NCI-H146 treated with DMSO at 0.1 percent for 48 hours (cell line): ENCODE measurements at regions not wholly inside any gene's neighbourhood (a gene's known extent, or its start where the extent isn't known, plus 50 kb on each side); places are given as distances from the start of the nearest gene placed in this dataset.
"Not testable (repeated sequence)": the region's sequence is repeated elsewhere in the genome, so short reads cannot be mapped to it uniquely, and the experiment has no call there.

Source experiments
- DNase-seq: peaks from one replicate; lab custom pipeline; 2025; ENCODE audit not compliant: unreplicated experiment; lab: John Stamatoyannopoulos, UW

DNA sequence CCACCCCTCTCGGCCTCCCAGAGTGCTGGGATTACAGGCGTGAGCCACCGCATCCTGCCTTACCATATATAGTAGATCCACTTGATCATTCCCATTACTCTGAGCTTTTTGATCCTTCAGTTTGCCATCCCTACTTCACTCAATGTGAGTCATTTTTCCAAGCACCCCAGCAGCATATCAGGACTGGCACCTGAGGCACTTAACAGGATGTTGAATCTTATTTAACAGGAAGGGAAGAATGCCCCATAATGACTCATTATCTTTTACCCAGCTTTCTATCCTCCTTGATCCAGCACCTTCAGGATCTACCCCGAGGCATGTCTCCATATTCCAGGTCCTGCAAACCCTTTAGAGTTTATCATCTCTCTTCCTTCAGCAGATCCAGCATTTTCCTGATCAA lies 84.9 kb upstream of the CMKLR1 start:
- no peak for DNase-seq

DNA sequence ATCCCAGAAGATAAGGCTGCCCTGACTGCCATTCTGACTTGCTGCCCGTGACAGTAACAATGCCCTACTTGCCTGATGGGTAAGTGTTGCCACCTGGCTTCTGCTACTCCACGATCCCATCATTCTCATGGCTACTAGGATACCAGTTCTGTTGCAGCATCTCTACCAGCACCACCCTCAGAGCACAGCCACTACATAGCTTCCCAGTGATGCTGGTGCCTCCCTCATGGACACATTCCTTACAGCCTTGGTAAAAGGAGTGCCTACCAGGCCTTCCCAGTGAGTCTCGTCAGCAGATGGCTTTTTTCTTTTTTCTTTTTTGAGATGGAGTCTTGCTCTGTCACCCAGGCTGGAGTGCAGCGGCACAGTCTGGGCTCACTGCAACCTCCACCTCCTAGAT lies 84.4 kb upstream of the CMKLR1 start:
- DNase-seq: no peak

DNA sequence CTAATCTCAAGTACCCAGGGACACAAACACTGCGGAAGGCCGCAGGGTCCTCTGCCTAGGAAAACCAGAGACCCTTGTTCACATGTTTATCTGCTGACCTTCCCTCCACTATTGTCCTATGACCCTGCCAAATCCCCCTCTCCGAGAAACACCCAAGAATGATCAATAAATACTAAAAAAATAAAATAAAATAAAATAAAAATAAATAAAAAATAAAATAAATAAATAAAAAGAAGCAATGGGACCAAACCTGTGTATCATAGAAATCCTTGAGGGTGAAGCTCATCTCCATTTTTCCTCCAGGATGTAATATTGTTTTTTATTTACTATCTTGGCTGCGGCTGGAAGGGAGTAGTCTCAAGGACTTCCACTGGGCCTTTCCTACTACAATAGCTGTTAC lies 82.0 kb upstream of the CMKLR1 start:
- not testable (repeated sequence) for DNase-seq

DNA sequence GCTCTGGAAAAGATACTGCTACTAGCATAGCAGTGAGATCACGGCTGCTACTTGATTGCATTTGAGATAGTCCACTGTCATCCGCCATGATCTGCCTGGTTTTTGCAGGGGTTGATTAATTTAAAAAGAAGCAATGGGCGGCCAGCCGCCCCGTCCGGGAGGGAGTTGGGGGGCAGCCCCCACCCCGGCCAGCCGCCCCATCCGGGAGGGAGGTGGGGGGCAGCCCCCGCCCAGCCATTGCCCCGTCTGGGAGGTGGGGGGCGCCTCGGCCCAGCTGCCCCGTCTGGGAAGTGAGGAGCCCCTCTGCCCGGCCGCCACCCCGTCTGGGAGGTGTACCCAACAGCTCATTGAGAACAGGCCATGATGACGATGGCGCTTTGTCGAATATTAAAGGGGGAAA lies 81.3 kb upstream of the CMKLR1 start:
- DNase-seq: not testable (repeated sequence)

DNA sequence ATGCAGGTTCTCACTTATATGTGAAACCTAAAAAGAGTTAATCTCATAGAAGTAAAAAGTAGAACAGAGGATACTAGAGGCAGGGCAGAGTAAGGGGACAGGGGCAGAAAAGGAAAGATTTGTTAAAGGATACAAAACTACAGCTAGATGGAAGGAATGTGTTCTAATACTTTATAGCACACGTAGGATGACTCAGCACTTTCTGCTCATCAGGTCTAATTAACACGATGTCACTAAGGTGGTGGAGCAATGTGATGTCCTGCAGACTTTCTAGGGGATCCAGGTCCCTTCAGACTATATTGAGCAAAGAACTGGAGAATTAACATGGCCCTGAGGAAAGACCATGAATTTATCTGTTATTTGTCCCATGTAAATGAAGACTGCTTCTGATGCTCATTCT lies 80.8 kb upstream of the CMKLR1 start:
- DNase-seq: no peak

DNA sequence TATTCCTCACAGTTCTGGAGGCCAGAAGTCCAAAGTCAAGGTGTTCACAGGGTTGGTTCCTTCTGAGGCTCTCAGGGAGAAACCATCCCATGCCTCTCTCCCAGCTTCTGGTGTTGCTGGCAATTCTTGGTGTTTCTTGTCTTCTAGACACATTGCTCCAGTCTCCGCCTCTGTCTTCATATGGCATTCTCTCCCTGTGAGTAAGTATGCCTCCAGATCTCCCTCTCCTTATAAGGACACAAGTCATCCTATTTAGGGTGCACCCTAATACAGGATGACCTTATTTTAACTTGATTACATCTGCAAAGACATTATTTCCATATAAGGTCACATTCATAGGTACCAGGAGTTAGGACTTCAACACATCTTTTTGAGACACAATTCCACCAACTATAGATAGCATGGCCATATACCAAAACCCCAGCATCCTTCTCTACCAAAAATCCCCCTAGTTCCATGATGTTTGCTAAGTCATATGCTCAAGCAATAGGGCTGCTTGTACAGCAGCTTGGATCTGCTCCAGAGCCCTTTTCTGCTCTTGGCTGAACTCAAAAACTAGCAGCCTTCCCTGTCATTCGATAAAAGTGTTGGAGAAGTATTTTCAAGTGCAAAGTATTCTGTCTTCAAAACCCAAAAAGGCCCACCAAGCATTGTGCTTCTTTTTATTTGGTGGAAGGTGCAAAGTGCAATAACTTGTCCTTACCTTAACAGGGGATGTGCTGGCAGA lies 79.2 kb upstream of the CMKLR1 start:
- DNase-seq: no peak

DNA sequence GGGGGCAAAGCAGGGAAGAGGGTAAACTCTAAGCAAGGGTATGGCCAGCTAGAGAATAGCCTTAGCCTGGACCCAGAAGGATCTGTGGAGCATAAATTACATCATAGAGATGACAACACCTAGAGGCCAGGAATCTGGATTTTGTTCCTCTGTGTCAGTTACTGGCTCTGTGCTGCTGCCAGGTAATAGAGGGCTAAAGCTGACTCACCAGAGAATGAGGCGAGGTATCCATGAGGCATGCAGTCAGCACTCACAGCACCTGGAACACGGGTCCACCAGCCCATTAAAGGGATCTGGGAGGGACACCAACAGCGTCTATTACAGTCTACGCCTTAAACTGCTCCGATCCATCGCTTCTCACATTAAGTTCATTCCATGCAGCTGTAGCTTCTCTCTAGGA lies 74.9 kb upstream of the CMKLR1 start:
- no peak for DNase-seq

DNA sequence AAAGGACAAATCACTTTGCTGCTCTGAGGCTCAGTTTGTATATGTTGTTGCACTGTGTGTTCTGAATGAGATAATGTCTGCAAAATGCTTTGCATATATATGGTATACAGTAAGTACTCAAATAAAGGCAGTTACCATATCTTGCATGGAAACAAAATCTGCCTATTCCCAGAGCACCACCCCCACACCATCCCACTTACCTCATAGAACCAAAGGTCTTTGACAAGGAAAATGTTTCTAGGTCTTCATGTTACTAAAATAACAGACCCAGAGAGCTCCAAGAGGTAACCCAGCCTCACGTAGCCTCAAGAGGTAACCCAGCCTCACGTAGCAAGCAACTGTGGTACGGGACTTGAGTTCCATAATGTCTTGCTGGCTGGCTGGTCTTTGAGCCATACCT lies 71.6 kb upstream of the CMKLR1 start:
- no peak for DNase-seq

DNA sequence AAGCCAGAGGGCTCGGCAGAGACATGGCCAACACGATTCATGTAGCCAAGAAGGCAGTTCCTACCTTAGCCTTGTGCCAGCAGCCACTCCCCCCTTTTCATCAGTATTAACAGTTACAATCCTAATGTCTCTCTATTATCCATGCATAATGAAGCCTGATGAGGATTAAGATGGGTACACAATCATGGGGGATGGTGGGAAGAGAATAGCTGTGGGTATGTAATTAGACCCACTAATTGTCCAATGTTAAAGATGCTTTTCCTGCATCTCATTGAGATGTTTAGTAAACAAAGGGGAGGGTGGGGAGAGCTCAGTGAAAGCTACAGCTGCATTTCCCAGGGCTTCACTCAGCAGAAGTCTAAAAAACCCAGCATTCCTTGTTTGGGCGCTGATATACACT lies 70.4 kb upstream of the CMKLR1 start:
- DNase-seq: no peak

DNA sequence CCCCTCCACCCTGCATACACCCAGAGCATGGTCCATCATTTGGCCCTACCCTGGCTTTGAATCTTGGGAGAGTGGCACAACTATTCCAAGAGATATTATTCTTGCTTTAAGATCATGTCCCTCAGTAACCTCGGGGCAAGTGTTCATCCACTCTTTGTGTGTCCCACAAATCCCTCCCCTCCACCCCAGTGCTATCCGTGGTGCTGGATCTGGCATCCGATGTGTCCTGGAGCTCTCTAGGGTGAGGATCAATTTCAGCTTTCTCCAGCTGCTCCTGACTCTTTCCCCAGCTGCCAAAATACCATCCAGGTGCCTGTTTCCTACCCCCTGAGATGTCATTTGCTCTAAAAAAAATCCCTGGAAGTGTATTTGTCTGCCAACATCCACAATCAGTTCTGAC lies 64.8 kb upstream of the CMKLR1 start:
- DNase-seq: no peak

DNA sequence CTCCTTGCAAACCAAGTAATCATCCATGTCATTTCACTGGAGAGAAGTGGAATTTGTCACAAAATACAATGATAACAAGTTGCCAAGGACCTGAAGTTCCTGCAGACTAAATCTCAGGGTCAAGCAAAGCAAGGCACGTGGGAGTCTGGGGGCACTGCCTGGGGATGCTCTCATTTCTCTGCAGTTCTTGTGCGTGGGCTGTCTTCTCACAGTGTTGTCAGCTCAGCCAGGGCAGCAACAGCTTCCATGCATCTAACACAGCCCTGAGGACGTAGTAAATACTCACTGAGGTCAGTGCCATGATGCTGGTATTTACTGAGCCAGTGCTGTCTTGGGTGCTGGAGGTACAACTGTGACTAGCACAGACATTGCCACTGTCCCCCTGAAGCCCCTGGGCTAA lies 62.9 kb upstream of the CMKLR1 start:
- DNase-seq: no peak

DNA sequence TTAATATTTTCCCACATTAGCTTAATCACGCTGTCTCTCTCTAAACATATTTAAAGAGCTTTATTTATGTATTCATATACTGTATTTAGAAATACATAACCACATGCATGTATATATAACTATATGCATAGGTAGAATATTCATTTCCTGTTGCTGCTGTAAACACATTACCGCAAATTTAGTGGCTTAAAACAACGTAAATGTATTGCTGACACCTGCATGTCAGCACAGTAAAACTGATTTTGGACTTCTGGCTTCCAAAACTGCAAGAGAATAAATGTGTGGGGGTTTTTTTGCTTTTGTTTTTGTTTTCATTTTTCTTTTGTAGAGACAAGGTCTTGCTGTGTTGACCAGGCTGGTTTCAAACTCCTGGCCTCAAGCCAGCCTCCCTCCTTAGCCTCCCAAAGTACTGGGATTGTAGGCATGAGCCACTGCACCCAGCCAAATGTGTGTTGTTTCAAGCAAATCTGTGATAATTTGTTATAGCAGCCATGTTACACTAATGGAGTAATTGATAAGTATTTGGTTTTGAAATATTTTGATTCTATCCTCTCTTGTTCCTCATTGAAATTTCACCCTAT lies 61.9 kb upstream of the CMKLR1 start:
- no peak for DNase-seq

DNA sequence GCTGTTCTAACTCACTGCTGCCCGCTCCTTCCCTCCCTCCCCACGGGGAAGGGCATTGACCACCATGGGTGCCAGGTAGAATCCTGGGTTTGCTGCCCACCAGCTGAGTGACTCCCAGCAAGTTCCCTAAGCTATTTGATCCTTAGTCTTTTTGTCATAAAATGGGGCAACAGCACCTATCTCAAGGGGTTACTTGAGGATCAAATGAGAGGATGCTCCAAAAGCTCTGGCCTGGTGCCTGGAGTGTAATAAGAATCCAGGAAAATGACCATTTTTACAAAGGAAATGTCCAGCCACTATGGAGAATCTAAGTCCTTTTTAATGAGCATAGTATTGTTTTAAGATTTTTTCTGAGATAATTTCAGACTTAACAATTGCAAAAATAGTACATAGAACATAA lies 61.4 kb upstream of the CMKLR1 start:
- DNase-seq: no peak

DNA sequence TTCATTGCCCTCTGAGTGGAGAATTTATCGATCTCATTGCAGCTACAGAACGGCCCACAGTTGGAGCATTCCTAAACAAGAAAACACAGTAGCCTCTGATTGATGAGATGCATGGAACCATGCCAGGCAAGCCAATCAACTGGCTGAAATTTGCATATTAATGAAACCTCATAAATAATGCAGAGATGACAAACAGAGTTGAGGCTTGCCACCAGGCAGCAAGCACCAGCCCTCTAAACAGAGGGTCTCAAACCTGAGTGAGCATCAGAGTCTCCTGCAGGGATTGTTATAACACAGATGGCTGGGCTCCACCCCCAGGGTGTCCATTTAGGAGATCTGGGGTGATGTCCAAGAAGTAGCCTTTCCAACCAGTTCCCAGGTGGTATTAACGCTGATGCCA lies 60.9 kb upstream of the CMKLR1 start:
- DNase-seq: no peak

DNA sequence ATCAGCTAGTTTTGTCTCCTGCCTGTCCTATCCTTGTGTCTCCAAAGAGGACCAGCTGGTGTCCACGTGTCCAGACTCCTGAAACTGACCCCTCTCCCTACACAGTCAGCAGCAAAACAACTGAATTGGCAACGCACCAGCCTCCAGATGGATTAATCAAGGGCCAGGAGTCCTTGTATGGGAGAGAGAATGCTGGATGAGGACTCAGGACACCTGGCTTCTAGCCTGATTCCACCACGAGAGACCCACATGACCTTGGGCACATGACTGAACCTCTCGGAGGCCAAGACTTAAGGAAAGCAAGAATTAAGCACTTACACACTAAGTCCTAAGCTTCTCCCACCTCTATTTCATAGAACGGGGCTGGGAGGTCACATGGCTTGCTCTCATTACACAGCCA lies 60.4 kb upstream of the CMKLR1 start:
- no peak for DNase-seq

DNA sequence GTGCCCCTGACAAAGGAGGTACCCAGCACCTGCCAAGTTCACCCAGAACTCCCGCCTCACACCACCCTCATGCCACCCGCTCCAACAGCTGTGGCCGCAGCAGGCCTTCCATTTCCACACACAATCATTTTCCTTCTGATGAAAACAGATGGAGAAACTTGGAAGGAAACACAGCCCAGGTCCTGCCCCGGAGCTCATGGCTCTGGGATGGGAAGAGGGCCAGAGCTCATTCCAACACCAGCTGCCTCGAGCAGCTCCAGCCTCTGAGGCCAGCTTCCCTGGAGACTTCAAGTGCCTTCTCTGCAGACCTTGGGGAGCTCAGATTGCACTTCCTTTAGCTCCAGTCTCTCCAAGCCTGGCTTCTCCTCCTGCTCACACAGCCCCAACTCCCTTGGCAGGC lies 55.1 kb upstream of the CMKLR1 start:
- DNase-seq: no peak

DNA sequence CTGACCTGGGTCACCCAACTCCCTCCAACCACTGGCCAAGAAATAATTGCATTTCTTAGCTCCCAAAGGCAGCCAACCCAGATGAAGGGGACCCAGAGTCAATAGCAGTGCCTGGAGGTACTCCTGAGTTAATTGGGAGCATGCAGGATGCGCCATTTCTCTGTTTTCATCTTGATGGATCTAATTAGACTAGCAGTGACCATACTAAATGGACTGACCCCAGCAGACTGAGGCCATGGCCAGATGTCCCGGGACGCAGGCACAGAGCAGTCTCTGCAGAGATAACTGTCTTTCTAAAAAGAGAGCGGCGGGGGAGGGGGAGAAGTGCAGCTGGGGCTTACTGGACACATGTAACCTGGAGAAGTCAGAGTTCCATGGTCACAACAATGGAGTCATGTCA lies 53.2 kb upstream of the CMKLR1 start:
- DNase-seq: no peak

DNA sequence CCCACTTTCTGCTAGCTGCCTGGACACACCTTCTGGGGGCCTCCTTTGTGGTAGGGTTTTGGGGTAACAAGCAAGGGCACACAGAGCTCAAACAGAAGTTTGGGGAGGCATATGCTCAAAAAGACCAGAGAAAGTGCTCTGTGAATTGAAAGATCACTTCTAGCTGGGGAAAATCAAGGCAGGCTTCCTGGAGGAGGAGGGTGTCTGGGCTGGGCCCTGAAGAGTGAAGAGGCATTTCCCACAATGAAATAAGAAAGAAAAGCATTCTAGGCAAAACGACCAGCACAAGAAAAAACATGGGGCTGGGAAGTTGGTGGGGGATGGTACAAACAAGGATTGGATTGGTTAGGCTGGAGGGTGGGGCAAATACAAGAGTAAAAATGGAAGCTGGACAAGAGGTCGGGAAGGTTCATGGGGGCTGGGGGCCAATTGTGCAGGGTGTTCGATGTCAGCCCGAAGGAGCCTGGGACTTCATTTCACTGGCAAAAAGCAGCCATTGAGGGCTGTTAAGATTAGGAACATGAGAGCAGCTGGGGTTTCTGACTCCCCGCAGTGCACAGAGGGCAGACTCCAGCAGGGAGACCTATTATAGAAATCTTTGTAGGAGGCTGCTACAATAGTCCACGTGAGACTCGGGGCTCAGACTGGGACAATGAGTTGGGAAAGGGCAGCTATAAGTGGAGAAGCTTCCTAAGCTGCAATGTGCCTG lies 51.5 kb upstream of the CMKLR1 start:
- DNase-seq: no peak

DNA sequence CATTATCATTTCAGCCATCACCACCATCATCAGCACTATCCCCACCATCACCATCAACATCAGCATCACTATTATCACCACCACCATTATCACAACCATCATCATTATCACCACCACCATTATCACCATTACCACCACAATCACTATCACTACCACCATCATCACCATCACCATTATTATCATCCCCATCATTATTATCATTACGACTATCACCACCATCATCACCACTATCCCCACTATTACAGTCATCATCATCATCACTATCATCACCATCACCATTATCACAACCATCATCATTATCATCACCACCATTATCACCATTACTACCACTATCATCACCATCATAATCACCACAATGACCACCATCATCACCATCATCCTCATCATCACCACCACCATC lies 50.4 kb upstream of the CMKLR1 start:
- no peak for DNase-seq
